HG03439 (cell line): ENCODE measurements at regions not wholly inside any gene's neighbourhood (a gene's known extent, or its start where the extent isn't known, plus 50 kb on each side); places are given as distances from the start of the nearest gene placed in this dataset.
A peak's percentile ranks its signal among the peaks of the same experiment; 100 is the strongest.

Experiments
- ATAC-seq: cut with Tn5 transposase; IDR thresholded peaks from one replicate; pipeline ENCODE4 v1.9.1; 2021; ENCODE audit warnings: mild to moderate bottlenecking, moderate library complexity; ENCODE audit not compliant: unreplicated experiment

- no peak for ATAC-seq
Observed at GRCh38 chr19:32222556-32222955, 122.9 kb upstream of the ZNF507 start.

- ATAC-seq = no peak
Observed at GRCh38 chr19:32223106-32223505, 122.3 kb upstream of the ZNF507 start.

GRCh38 chr19:32223595-32224370, 121.6 kb upstream of the ZNF507 start:
- ATAC-seq = no peak

GRCh38 chr19:32224371-32225244, 120.8 kb upstream of the ZNF507 start:
- ATAC-seq = peak; percentile 63

- no peak for ATAC-seq
Observed at GRCh38 chr19:32227561-32228165, 117.7 kb upstream of the ZNF507 start.

- no peak for ATAC-seq
Observed at GRCh38 chr19:32230441-32230840, 115.0 kb upstream of the ZNF507 start.

GRCh38 chr19:32231020-32231419, 114.4 kb upstream of the ZNF507 start:
- ATAC-seq = no peak

GRCh38 chr19:32231691-32232090, 113.7 kb upstream of the ZNF507 start:
- no peak for ATAC-seq

GRCh38 chr19:32232449-32232848, 113.0 kb upstream of the ZNF507 start:
- no peak for ATAC-seq

GRCh38 chr19:32233091-32233490, 112.3 kb upstream of the ZNF507 start:
- no peak for ATAC-seq

- ATAC-seq = no peak
Observed at GRCh38 chr19:32233885-32234284, 111.5 kb upstream of the ZNF507 start.

GRCh38 chr19:32234663-32235217, 110.7 kb upstream of the ZNF507 start:
- no peak for ATAC-seq

GRCh38 chr19:32238076-32238475, 107.3 kb upstream of the ZNF507 start:
- no peak for ATAC-seq

- no peak for ATAC-seq
Observed at GRCh38 chr19:32240316-32240715, 105.1 kb upstream of the ZNF507 start.

- ATAC-seq = no peak
Observed at GRCh38 chr19:32241306-32241705, 104.1 kb upstream of the ZNF507 start.

GRCh38 chr19:32241932-32242710, 103.3 kb upstream of the ZNF507 start:
- ATAC-seq = no peak

GRCh38 chr19:32246006-32246405, 99.4 kb upstream of the ZNF507 start:
- no peak for ATAC-seq

- ATAC-seq = no peak
Observed at GRCh38 chr19:32251634-32252332, 93.6 kb upstream of the ZNF507 start.

GRCh38 chr19:32252333-32252669, 93.1 kb upstream of the ZNF507 start:
- no peak for ATAC-seq
